ENCODE measurements at regions not wholly inside any gene's neighbourhood (a gene's known extent, or its start where the extent isn't known, plus 50 kb on each side); places are given as distances from the start of the nearest gene placed in this dataset.
"Not testable (repeated sequence)": the region's sequence is repeated elsewhere in the genome, so short reads cannot be mapped to it uniquely, and the experiment has no call there.

DNA sequence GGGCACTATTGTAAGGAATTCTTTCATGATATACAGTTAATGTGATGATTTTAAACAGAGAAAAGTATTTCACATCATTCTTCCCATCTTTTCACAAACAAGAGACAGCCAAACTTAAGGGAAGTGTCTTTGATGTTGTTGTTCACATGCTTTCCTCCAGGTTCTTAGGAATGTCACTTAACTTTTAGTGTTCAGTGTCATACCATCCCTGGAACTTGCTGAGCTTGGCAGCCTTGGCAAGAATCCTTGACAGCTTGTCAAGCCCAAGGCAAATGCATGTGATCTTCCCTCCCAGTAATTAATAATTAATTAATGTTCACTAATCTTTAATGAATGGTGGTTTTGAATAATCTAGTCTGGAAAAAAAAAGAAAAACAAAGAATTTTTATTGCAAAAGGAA, 727.9 kb upstream of the PRR20A start:
- no peak overlapping the region for H3K27ac Mint-ChIP-seq
- H3K4me3 ChIP-seq (ENCODE audit: low read length) = no peak overlapping the region

DNA sequence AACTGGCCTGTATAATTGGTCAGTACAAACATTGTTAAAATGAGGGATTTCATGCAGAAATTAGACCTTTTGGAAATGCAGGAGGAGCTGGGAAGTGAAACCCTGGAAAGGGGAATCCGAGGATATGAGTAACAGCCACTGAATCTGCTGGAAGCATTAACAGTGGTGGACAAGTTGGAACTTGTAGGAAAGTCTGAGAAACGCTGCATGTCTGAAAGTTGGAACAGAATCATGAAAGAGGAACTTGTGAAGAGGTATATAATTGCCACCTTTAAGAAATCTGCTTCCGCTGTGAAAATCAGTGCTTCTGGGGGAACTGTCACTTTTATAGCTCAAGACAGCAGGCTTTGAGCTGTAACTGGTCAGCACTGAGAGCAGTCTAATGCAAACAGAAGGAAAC, 716.5 kb upstream of the PRR20A start:
- no peak for DNase-seq
- CTCF ChIA-PET = no interaction called here
- Histone ChIP-seq H3K27ac (ENCODE audit: low read depth, low read length) (no peak overlapping the region), H3K4me1 (ENCODE audit: insufficient read depth, low read length) (no peaks in the 10 kb centered on the region), H3K4me3 (ENCODE audit: low read length) (no peak overlapping the region), H3K36me3 (ENCODE audit: insufficient read depth, low read length) (no peaks in the 10 kb centered on the region), H3K27me3 (ENCODE audit: insufficient read depth, low read length, poor library complexity, severe bottlenecking) (no peaks in the 10 kb centered on the region), H3K9me3 (ENCODE audit: low read length) (peaks cover 5% of the 10 kb centered on the region)
- Mint-ChIP-seq H3K36me3 (no peaks in the 10 kb centered on the region), H3K4me3 (no peak overlapping the region), H3K27ac (no peak overlapping the region), H3K9me3 (peaks cover 0 to 20% (median 3%) of the 10 kb centered on the region in 5 donors), H3K4me1 (no peaks in the 10 kb centered on the region), H3K27me3 (no peaks in the 10 kb centered on the region)
- POLR2A ChIA-PET = no interaction called here

More for the DNA sequence above, 727.9 kb upstream of the PRR20A start:
- ChIA-PET POLR2A (no interaction called here), CTCF (no interaction called here)
- Histone ChIP-seq H3K27ac (ENCODE audit: low read depth, low read length) (no peak overlapping the region), H3K36me3 (ENCODE audit: insufficient read depth, low read length) (no peaks in the 10 kb centered on the region), H3K9me3 (ENCODE audit: low read length) (no peaks in the 10 kb centered on the region), H3K4me1 (ENCODE audit: insufficient read depth, low read length) (no peaks in the 10 kb centered on the region), H3K27me3 (ENCODE audit: insufficient read depth, low read length, poor library complexity, severe bottlenecking) (no peaks in the 10 kb centered on the region)
- DNase-seq = no peak
- H3K4me1 Mint-ChIP-seq = no peaks in the 10 kb centered on the region
- H3K4me3 Mint-ChIP-seq = no peak overlapping the region
- no peaks in the 10 kb centered on the region for H3K27me3 Mint-ChIP-seq
- no peaks in the 10 kb centered on the region for H3K36me3 Mint-ChIP-seq
- peaks cover 9 to 24% (median 10%) of the 10 kb centered on the region in 5 donors for H3K9me3 Mint-ChIP-seq

DNA sequence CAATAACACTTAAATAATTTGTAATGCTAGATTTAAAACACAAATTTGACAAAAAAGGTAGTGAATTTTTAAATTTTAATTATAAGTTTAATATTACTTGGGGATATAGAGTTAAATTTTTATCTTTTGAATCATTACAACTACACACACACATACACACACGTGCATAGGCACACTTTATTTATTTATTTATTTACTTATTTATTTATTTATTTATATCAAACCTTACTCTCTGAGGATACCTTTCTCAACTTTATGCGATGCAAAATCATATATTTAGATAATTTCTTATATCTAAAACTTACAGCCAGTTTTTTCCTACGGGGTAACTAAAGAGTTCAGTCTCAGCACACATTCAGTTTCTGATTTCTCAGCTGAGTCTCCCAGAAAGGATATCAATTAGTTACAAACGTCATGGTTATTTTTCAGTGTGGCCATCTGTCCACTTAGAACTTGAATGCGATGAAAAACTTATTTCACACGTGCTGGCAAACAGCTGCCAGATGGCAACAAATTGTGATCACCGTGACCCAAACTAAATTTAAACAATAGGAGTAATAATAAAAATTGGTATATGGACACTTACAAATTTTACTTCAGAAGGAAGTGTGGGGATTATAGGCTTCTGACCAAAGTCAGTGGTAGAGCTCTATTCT, 683.1 kb upstream of the PRR20A start:
- DNase-seq = no peak
- H3K4me1 Mint-ChIP-seq = no peaks in the 10 kb centered on the region
- H3K36me3 Mint-ChIP-seq = no peaks in the 10 kb centered on the region
- H3K4me3 ChIP-seq (ENCODE audit: low read length) = no peak overlapping the region
- H3K27ac ChIP-seq (ENCODE audit: low read depth, low read length) = no peak overlapping the region
- H3K4me3 Mint-ChIP-seq = no peak overlapping the region
- POLR2A ChIA-PET = no interaction called here
- no peaks in the 10 kb centered on the region for H3K36me3 ChIP-seq (ENCODE audit: insufficient read depth, low read length)
- no peaks in the 10 kb centered on the region for H3K27me3 Mint-ChIP-seq
- no peaks in the 10 kb centered on the region for H3K4me1 ChIP-seq (ENCODE audit: insufficient read depth, low read length)
- H3K27ac Mint-ChIP-seq = no peak overlapping the region
- no peaks in the 10 kb centered on the region for H3K27me3 ChIP-seq (ENCODE audit: insufficient read depth, low read length, poor library complexity, severe bottlenecking)
- H3K9me3 Mint-ChIP-seq = peaks cover 3 to 36% (median 28%) of the 10 kb centered on the region in 5 donors
- CTCF ChIA-PET = no interaction called here
- H3K9me3 ChIP-seq (ENCODE audit: low read length) = no peaks in the 10 kb centered on the region

DNA sequence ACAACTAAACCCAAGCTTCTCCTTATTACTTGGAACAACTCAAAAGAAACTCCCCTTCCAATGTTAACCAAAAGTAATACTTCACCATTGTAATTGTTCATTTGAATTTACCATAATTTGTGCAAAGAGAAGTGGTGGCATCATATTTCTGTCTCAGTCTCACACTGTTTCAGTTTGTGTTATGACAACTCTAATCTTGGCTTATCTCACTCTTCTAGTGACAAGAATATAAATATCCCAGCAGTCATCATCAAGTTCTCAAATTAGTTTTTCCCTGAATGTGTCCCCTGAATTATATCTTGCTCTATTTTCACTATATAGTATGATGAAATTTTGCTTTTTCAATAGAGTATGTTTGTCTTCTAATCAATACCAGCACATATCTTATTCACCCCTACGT, 681.4 kb upstream of the PRR20A start:
- no peaks in the 10 kb centered on the region for H3K4me1 ChIP-seq (ENCODE audit: insufficient read depth, low read length)
- H3K4me3 ChIP-seq (ENCODE audit: low read length) = no peak overlapping the region
- no peak overlapping the region for H3K27ac ChIP-seq (ENCODE audit: low read depth, low read length)
- Mint-ChIP-seq H3K4me3 (no peak overlapping the region), H3K4me1 (no peaks in the 10 kb centered on the region), H3K36me3 (no peaks in the 10 kb centered on the region), H3K9me3 (peaks cover 0 to 36% (median 17%) of the 10 kb centered on the region in 5 donors), H3K27me3 (no peaks in the 10 kb centered on the region), H3K27ac (no peak overlapping the region)
- no peak for DNase-seq
- POLR2A ChIA-PET = no interaction called here
- H3K9me3 ChIP-seq (ENCODE audit: low read length) = no peaks in the 10 kb centered on the region
- CTCF ChIA-PET = no interaction called here
- H3K27me3 ChIP-seq (ENCODE audit: insufficient read depth, low read length, poor library complexity, severe bottlenecking) = no peaks in the 10 kb centered on the region
- no peaks in the 10 kb centered on the region for H3K36me3 ChIP-seq (ENCODE audit: insufficient read depth, low read length)

DNA sequence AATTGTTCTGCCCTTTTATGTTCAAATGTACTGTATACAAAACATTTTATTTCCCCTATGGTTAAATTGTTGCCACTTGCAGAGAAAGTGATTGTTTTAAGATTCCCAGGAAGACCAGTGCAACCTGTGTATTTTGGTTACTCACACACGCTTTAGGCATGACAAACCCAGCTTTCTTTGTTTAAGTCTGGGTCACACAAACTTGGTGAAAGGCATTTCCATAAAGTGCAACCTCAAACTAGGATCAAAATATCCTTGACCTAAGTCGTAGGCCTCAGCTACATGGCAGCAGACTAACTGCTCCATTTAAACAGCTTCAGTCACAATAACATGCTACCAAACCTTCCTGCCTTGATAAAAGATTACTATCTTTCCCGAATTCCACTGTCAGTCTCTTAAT, 639.0 kb upstream of the PRR20A start:
- Histone ChIP-seq H3K4me3 (ENCODE audit: low read length) (no peak overlapping the region), H3K27me3 (ENCODE audit: insufficient read depth, low read length, poor library complexity, severe bottlenecking) (no peaks in the 10 kb centered on the region), H3K27ac (ENCODE audit: low read depth, low read length) (no peak overlapping the region), H3K9me3 (ENCODE audit: low read length) (no peaks in the 10 kb centered on the region), H3K36me3 (ENCODE audit: insufficient read depth, low read length) (no peaks in the 10 kb centered on the region), H3K4me1 (ENCODE audit: insufficient read depth, low read length) (no peaks in the 10 kb centered on the region)
- no peak overlapping the region for H3K27ac Mint-ChIP-seq
- CTCF ChIA-PET = no interaction called here
- peaks cover 2 to 34% (median 10%) of the 10 kb centered on the region in 5 donors for H3K9me3 Mint-ChIP-seq
- no peaks in the 10 kb centered on the region for H3K27me3 Mint-ChIP-seq
- H3K36me3 Mint-ChIP-seq = no peaks in the 10 kb centered on the region
- no peak overlapping the region for H3K4me3 Mint-ChIP-seq
- no peaks in the 10 kb centered on the region for H3K4me1 Mint-ChIP-seq
- POLR2A ChIA-PET = no interaction called here
- no peak for DNase-seq

DNA sequence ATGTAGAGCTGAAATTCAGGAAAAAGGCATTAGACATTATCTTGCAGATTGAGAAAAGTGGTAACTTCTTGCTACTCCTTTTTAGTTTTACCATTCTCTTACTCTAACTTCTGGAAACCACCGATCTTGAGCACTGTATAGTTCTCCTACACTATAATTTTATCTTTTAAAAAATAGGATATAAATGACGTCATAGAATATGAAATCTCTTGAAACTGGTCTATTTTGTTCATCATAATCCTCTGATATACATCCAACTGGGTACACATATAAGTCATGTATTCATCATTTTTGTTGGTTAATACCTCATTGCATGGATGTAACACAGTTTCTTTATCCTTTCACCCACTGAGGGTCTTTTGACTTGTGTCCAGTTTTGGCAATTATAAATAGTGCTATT, 629.9 kb upstream of the PRR20A start:
- no peaks in the 10 kb centered on the region for H3K36me3 Mint-ChIP-seq
- H3K4me3 Mint-ChIP-seq = no peak overlapping the region
- H3K27ac Mint-ChIP-seq = no peak overlapping the region
- ChIA-PET POLR2A (no interaction called here), CTCF (no interaction called here)
- Histone ChIP-seq H3K4me1 (ENCODE audit: insufficient read depth, low read length) (no peaks in the 10 kb centered on the region), H3K4me3 (ENCODE audit: low read length) (no peak overlapping the region), H3K9me3 (ENCODE audit: low read length) (peaks cover 9% of the 10 kb centered on the region), H3K36me3 (ENCODE audit: insufficient read depth, low read length) (no peaks in the 10 kb centered on the region), H3K27me3 (ENCODE audit: insufficient read depth, low read length, poor library complexity, severe bottlenecking) (no peaks in the 10 kb centered on the region), H3K27ac (ENCODE audit: low read depth, low read length) (no peak overlapping the region)
- no peak for DNase-seq
- H3K4me1 Mint-ChIP-seq = no peaks in the 10 kb centered on the region
- H3K9me3 Mint-ChIP-seq = peaks cover 0 to 17% (median 13%) of the 10 kb centered on the region in 5 donors
- H3K27me3 Mint-ChIP-seq = no peaks in the 10 kb centered on the region

DNA sequence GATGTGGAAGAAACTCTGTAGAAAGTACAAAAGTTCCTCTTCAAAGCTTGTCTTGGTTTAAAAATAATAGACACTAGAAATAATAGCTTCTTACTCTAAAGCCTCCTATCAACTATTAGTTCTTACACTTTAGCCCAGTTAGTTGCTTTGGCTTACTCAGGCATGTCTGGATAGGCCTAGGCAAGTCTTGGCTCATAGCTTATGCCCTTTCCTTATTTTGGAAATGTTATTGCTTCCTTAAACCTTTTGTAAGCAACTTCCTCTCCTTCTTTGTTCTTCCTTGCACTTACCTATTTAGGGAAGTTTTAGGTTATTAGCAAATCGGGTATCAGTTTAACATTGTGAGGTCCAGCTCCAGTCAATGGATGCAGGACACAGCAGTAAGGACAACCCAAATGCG, 628.4 kb upstream of the PRR20A start:
- H3K27ac Mint-ChIP-seq; H3K4me3 ChIP-seq (ENCODE audit: low read length); H3K27ac ChIP-seq (ENCODE audit: low read depth, low read length); H3K27me3 Mint-ChIP-seq; H3K4me3 Mint-ChIP-seq; H3K9me3 ChIP-seq (ENCODE audit: low read length); H3K27me3 ChIP-seq (ENCODE audit: insufficient read depth, low read length, poor library complexity, severe bottlenecking); H3K36me3 ChIP-seq (ENCODE audit: insufficient read depth, low read length); CTCF ChIA-PET; DNase-seq; H3K4me1 Mint-ChIP-seq; H3K4me1 ChIP-seq (ENCODE audit: insufficient read depth, low read length); H3K36me3 Mint-ChIP-seq; POLR2A ChIA-PET: not testable (repeated sequence)
- H3K9me3 Mint-ChIP-seq = peaks cover 0 to 17% (median 8%) of the 10 kb centered on the region in 5 donors

DNA sequence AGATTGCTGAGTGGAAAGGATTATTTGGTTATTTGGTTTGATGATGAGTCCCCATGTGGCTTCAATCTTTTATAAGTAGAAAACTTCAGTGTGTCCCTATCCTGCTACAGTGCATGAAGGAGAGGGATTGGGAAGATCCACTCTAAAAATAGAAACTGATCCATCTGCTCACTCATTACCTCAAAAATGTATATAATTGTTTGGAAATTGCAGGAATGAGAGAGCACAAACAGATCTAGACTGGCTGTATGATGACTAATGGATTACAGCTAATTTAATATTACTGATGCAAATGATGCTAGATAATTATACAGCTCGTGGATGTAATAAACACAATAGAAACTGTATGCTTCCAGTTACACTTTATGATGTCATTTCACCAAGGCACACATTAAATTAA, 625.3 kb upstream of the PRR20A start:
- peaks cover 2 to 15% (median 3%) of the 10 kb centered on the region in 5 donors for H3K9me3 Mint-ChIP-seq
- DNase-seq = no peak
- no peak overlapping the region for H3K4me3 Mint-ChIP-seq
- ChIA-PET POLR2A (no interaction called here), CTCF (no interaction called here)
- H3K27ac Mint-ChIP-seq = no peak overlapping the region
- Histone ChIP-seq H3K4me1 (ENCODE audit: insufficient read depth, low read length) (no peaks in the 10 kb centered on the region), H3K27me3 (ENCODE audit: insufficient read depth, low read length, poor library complexity, severe bottlenecking) (no peaks in the 10 kb centered on the region), H3K4me3 (ENCODE audit: low read length) (no peak overlapping the region), H3K27ac (ENCODE audit: low read depth, low read length) (no peak overlapping the region), H3K36me3 (ENCODE audit: insufficient read depth, low read length) (no peaks in the 10 kb centered on the region), H3K9me3 (ENCODE audit: low read length) (peaks cover 9% of the 10 kb centered on the region)
- H3K4me1 Mint-ChIP-seq = no peaks in the 10 kb centered on the region
- H3K36me3 Mint-ChIP-seq = no peaks in the 10 kb centered on the region
- H3K27me3 Mint-ChIP-seq = no peaks in the 10 kb centered on the region

All from CD8-positive, alpha-beta memory T cell (primary cell).